Vagina (tissue), 2 donors: ENCODE measurements at regions not wholly inside any gene's neighbourhood (a gene's known extent, or its start where the extent isn't known, plus 50 kb on each side); places are given as distances from the start of the nearest gene placed in this dataset.

Experiments
- DNase-seq, 2 donors: peaks; one replicate each; pipeline ENCODE4 v3.0.0-alpha.2; 2017; ENCODE audit errors: extremely low spot score in 2 of 2
- H3K27ac ChIP-seq: fragments of 200-600 bp; sonication (generic); one replicate; pipeline ENCODE4 v1.5.1; 2019
- H3K27me3 ChIP-seq: fragments of 200-600 bp; sonication (generic); one replicate; pipeline ENCODE4 v1.5.1; 2019
- H3K36me3 ChIP-seq, 2 donors: fragments of 200-600 bp; sonication (generic); one replicate each; pipeline ENCODE4 v1.5.1; 2017 to 2019
- H3K4me1 ChIP-seq: fragments of 200-600 bp; sonication (generic); one replicate; pipeline ENCODE4 v1.5.1; 2019
- H3K4me3 ChIP-seq, 2 donors: fragments of 200-600 bp; sonication (generic); 1 replicate in 1 of 2; 2 replicates in 1 of 2; pipeline ENCODE4 v1.5.1; 2016 to 2019
- H3K9me3 ChIP-seq: fragments of 200-600 bp; sonication (generic); one replicate; pipeline ENCODE4 v1.5.1; 2019
- POLR2A ChIP-seq, 2 donors: fragments of 450-650 bp; IDR thresholded peaks; one replicate each; pipeline ENCODE4 v1.6.1; 2017; ENCODE audit warnings: antibody characterized with exemption in 2 of 2, mild to moderate bottlenecking in 2 of 2, moderate library complexity in 2 of 2
- POLR2AphosphoS5 ChIP-seq, 2 donors: sonication (generic); formaldehyde crosslinking; IDR thresholded peaks; one replicate each; pipeline ENCODE4 v1.9.0; 2017; ENCODE audit warnings: antibody characterized with exemption in 2 of 2, mild to moderate bottlenecking in 2 of 2, low read depth in 1 of 2; ENCODE audit not compliant: insufficient read depth in 1 of 2
- intact Hi-C: fragments of 100-400 bp; cut with DNase I; formaldehyde crosslinking; loops from one replicate; pipeline ENCODE4 v1.15.1; 2023
- TF ChIP-seq, protein P1 (sequence below), 3 experiments: fragments of 450-650 bp in 2 of 3; fragments of 200-600 bp in 1 of 3; sonication (generic) in 1 of 3; IDR thresholded peaks; one replicate each; pipeline ENCODE4 v1.5.1; 2017 to 2019; ENCODE audit warnings: antibody characterized with exemption in 3 of 3, mild to moderate bottlenecking in 2 of 3, moderate library complexity in 2 of 3

DNA sequence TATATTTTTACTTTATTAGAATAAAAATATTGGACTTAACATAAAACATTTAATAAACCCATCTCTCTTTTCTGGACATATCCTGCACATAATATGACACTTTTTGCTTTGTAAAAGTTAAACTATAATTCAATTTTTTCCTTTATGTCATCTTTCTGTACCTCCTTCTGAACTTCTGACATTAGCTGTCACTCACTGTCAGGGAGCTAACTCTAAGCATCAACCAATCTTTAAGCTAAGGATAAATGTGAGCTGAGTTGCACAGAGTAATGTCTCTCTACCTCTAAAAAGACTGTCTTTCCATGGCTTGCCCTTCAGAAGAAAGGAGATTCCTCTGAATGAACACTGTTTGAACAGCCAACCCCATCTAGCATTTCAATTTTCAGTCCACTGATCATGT is 948.6 kb upstream of the CHAC2 start:
- Histone ChIP-seq H3K4me1 (no peaks in the 10 kb centered on the region), H3K4me3 (no peak overlapping the region), H3K27ac (no peak overlapping the region), H3K9me3 (no peaks in the 10 kb centered on the region), H3K27me3 (no peaks in the 10 kb centered on the region), H3K36me3 (no peaks in the 10 kb centered on the region)
- intact Hi-C loops, result no loop called here
- TF ChIP-seq POLR2A (IDR thresholded peaks at IDR 0.05), result no peak
- no peak for TF ChIP-seq POLR2AphosphoS5 (IDR thresholded peaks at IDR 0.05; ENCODE audit: insufficient read depth in 1 of 2, low read depth in 1 of 2)
- TF ChIP-seq, protein P1, sequence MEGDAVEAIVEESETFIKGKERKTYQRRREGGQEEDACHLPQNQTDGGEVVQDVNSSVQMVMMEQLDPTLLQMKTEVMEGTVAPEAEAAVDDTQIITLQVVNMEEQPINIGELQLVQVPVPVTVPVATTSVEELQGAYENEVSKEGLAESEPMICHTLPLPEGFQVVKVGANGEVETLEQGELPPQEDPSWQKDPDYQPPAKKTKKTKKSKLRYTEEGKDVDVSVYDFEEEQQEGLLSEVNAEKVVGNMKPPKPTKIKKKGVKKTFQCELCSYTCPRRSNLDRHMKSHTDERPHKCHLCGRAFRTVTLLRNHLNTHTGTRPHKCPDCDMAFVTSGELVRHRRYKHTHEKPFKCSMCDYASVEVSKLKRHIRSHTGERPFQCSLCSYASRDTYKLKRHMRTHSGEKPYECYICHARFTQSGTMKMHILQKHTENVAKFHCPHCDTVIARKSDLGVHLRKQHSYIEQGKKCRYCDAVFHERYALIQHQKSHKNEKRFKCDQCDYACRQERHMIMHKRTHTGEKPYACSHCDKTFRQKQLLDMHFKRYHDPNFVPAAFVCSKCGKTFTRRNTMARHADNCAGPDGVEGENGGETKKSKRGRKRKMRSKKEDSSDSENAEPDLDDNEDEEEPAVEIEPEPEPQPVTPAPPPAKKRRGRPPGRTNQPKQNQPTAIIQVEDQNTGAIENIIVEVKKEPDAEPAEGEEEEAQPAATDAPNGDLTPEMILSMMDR (IDR thresholded peaks at IDR 0.05), result no peak
- DNase-seq, result no peak

- DNase-seq, result no peak
- no peaks in the 10 kb centered on the region for H3K36me3 ChIP-seq
- no peaks in the 10 kb centered on the region for H3K9me3 ChIP-seq
- H3K4me1 ChIP-seq, result no peaks in the 10 kb centered on the region
- H3K27me3 ChIP-seq, result no peaks in the 10 kb centered on the region
- H3K4me3 ChIP-seq, result no peak overlapping the region
- intact Hi-C loops, result no loop called here
- TF ChIP-seq, protein P1 (IDR thresholded peaks at IDR 0.05), result no peak
- TF ChIP-seq POLR2A (IDR thresholded peaks at IDR 0.05), result no peak
- TF ChIP-seq POLR2AphosphoS5 (IDR thresholded peaks at IDR 0.05; ENCODE audit: insufficient read depth in 1 of 2, low read depth in 1 of 2), result no peak
- H3K27ac ChIP-seq, result no peak overlapping the region
Observed at GRCh38 chr2:52810460-52810859, 957.1 kb upstream of the CHAC2 start.

GRCh38 chr2:52805901-52806410 is 961.6 kb upstream of the CHAC2 start:
- intact Hi-C loops, result no loop called here
- Histone ChIP-seq H3K4me1 (no peaks in the 10 kb centered on the region), H3K36me3 (no peaks in the 10 kb centered on the region), H3K27me3 (no peaks in the 10 kb centered on the region), H3K27ac (no peak overlapping the region), H3K4me3 (no peak overlapping the region), H3K9me3 (no peaks in the 10 kb centered on the region)
- no peak for DNase-seq
- TF ChIP-seq, protein P1 (IDR thresholded peaks at IDR 0.05), result no peak
- TF ChIP-seq POLR2A (IDR thresholded peaks at IDR 0.05) (no peak), POLR2AphosphoS5 (IDR thresholded peaks at IDR 0.05; ENCODE audit: insufficient read depth in 1 of 2, low read depth in 1 of 2) (no peak)

DNA sequence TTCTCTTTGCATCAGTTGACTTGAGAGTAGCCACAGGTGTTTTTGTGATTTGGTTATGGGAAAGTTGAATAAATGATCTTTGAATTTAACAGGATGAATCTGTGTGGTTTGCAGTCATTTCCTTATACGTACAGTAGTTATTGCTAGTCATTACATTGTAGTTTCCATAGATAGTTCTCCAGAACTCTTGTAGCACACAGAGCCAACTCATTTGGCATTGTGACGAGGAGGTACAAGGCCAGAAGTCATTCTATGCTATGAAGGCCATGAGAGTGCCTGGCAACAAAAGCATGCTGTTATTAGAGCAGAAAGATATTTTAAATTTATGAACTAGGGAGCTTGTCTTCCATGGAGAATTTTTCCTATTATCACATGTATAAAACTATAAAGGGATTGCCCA is 973.0 kb upstream of the CHAC2 start:
- DNase-seq, result no peak
- Histone ChIP-seq H3K27me3 (no peaks in the 10 kb centered on the region), H3K4me1 (no peaks in the 10 kb centered on the region), H3K9me3 (no peaks in the 10 kb centered on the region), H3K36me3 (no peaks in the 10 kb centered on the region), H3K4me3 (no peak overlapping the region), H3K27ac (no peak overlapping the region)
- intact Hi-C loops, result no loop called here
- TF ChIP-seq POLR2A (IDR thresholded peaks at IDR 0.05), result no peak
- no peak for TF ChIP-seq POLR2AphosphoS5 (IDR thresholded peaks at IDR 0.05; ENCODE audit: insufficient read depth in 1 of 2, low read depth in 1 of 2)
- TF ChIP-seq, protein P1 (IDR thresholded peaks at IDR 0.05), result no peak

- TF ChIP-seq POLR2AphosphoS5 (IDR thresholded peaks at IDR 0.05; ENCODE audit: insufficient read depth in 1 of 2, low read depth in 1 of 2) (no peak), POLR2A (IDR thresholded peaks at IDR 0.05) (no peak)
- TF ChIP-seq, protein P1 (IDR thresholded peaks at IDR 0.05), result no peak
- H3K27ac ChIP-seq, result no peak overlapping the region
- H3K36me3 ChIP-seq, result no peaks in the 10 kb centered on the region
- H3K4me3 ChIP-seq, result no peak overlapping the region
- intact Hi-C loops, result no loop called here
- no peak for DNase-seq
- no peaks in the 10 kb centered on the region for H3K9me3 ChIP-seq
- H3K27me3 ChIP-seq, result no peaks in the 10 kb centered on the region
- no peaks in the 10 kb centered on the region for H3K4me1 ChIP-seq
Observed at GRCh38 chr2:52779446-52779845, 988.2 kb upstream of the CHAC2 start.
